ENCODE measurements at regions not wholly inside any gene's neighbourhood (a gene's known extent, or its start where the extent isn't known, plus 50 kb on each side); places are given as distances from the start of the nearest gene placed in this dataset.

- Histone ChIP-seq H3K36me3 (ENCODE audit: control insufficient read depth, insufficient read depth, low read length) (no peaks in the 10 kb centered on the region), H3K4me1 (ENCODE audit: control insufficient read depth, insufficient read depth, low read length, poor library complexity, severe bottlenecking) (no peaks in the 10 kb centered on the region), H3K27ac (ENCODE audit: low read depth, low read length, severe bottlenecking) (no peak overlapping the region), H3K9me3 (ENCODE audit: control insufficient read depth, low read length) (peaks cover 14% of the 10 kb centered on the region), H3K4me3 (ENCODE audit: extremely low read depth, insufficient read depth, low read length, poor library complexity, severe bottlenecking) (no peak overlapping the region)
- WGBS, 2 experiments (ENCODE audit: insufficient coverage in 2 of 2): 100% methylated on average over 1 of the region's 1 CpG; no CpG with 5 or more reads in 1 of the 2 experiments
Observed at GRCh38 chr17:52504081-52504480, 345.6 kb upstream of the CA10 start.

GRCh38 chr17:52495646-52496045, 337.1 kb upstream of the CA10 start:
- Histone ChIP-seq H3K9me3 (ENCODE audit: control insufficient read depth, low read length) (peaks cover 24% of the 10 kb centered on the region), H3K4me1 (ENCODE audit: control insufficient read depth, insufficient read depth, low read length, poor library complexity, severe bottlenecking) (no peaks in the 10 kb centered on the region), H3K4me3 (ENCODE audit: extremely low read depth, insufficient read depth, low read length, poor library complexity, severe bottlenecking) (no peak overlapping the region), H3K27ac (ENCODE audit: low read depth, low read length, severe bottlenecking) (no peak overlapping the region), H3K36me3 (ENCODE audit: control insufficient read depth, insufficient read depth, low read length) (no peaks in the 10 kb centered on the region)
- WGBS, 2 experiments (ENCODE audit: insufficient coverage in 2 of 2): 37 to 45% methylated on average over 3 to 5 of the region's 5 CpGs

- WGBS, 2 experiments (ENCODE audit: insufficient coverage in 2 of 2): 70 to 80% methylated on average over 1 of the region's 3 CpGs
- Histone ChIP-seq H3K4me3 (ENCODE audit: extremely low read depth, insufficient read depth, low read length, poor library complexity, severe bottlenecking) (no peak overlapping the region), H3K9me3 (ENCODE audit: control insufficient read depth, low read length) (no peaks in the 10 kb centered on the region), H3K4me1 (ENCODE audit: control insufficient read depth, insufficient read depth, low read length, poor library complexity, severe bottlenecking) (no peaks in the 10 kb centered on the region), H3K27ac (ENCODE audit: low read depth, low read length, severe bottlenecking) (no peak overlapping the region), H3K36me3 (ENCODE audit: control insufficient read depth, insufficient read depth, low read length) (no peaks in the 10 kb centered on the region)
Observed at GRCh38 chr17:52482271-52482670, 323.8 kb upstream of the CA10 start.

GRCh38 chr17:52477824-52478699, 319.5 kb upstream of the CA10 start:
- no peak overlapping the region for H3K4me3 ChIP-seq (ENCODE audit: extremely low read depth, insufficient read depth, low read length, poor library complexity, severe bottlenecking)

GRCh38 chr17:52476638-52477313, 318.3 kb upstream of the CA10 start:
- Histone ChIP-seq H3K4me1 (ENCODE audit: control insufficient read depth, insufficient read depth, low read length, poor library complexity, severe bottlenecking) (no peaks in the 10 kb centered on the region), H3K4me3 (ENCODE audit: extremely low read depth, insufficient read depth, low read length, poor library complexity, severe bottlenecking) (no peak overlapping the region), H3K27ac (ENCODE audit: low read depth, low read length, severe bottlenecking) (no peak overlapping the region), H3K36me3 (ENCODE audit: control insufficient read depth, insufficient read depth, low read length) (no peaks in the 10 kb centered on the region), H3K9me3 (ENCODE audit: control insufficient read depth, low read length) (peaks cover 5% of the 10 kb centered on the region)
- 69 to 71% methylated on average over 1 to 2 of the region's 2 CpGs for WGBS, 2 experiments (ENCODE audit: insufficient coverage in 2 of 2)

More at GRCh38 chr17:52477824-52478699, 319.5 kb upstream of the CA10 start:
- no peaks in the 10 kb centered on the region for H3K4me1 ChIP-seq (ENCODE audit: control insufficient read depth, insufficient read depth, low read length, poor library complexity, severe bottlenecking)
- no peaks in the 10 kb centered on the region for H3K36me3 ChIP-seq (ENCODE audit: control insufficient read depth, insufficient read depth, low read length)
- H3K27ac ChIP-seq (ENCODE audit: low read depth, low read length, severe bottlenecking): no peak overlapping the region
- 82 to 84% methylated on average over 5 of the region's 9 CpGs for WGBS, 2 experiments (ENCODE audit: insufficient coverage in 2 of 2)
- peaks cover 1% of the 10 kb centered on the region for H3K9me3 ChIP-seq (ENCODE audit: control insufficient read depth, low read length)

GRCh38 chr17:52470553-52470952, 312.0 kb upstream of the CA10 start:
- no peaks in the 10 kb centered on the region for H3K36me3 ChIP-seq (ENCODE audit: control insufficient read depth, insufficient read depth, low read length)
- no peak overlapping the region for H3K4me3 ChIP-seq (ENCODE audit: extremely low read depth, insufficient read depth, low read length, poor library complexity, severe bottlenecking)
- H3K27ac ChIP-seq (ENCODE audit: low read depth, low read length, severe bottlenecking): no peak overlapping the region
- peaks cover 8% of the 10 kb centered on the region for H3K9me3 ChIP-seq (ENCODE audit: control insufficient read depth, low read length)
- H3K4me1 ChIP-seq (ENCODE audit: control insufficient read depth, insufficient read depth, low read length, poor library complexity, severe bottlenecking): no peaks in the 10 kb centered on the region
- no CpG with 5 or more reads among the region's 2 CpGs for WGBS, 2 experiments (ENCODE audit: insufficient coverage in 2 of 2)

- H3K36me3 ChIP-seq (ENCODE audit: control insufficient read depth, insufficient read depth, low read length): no peaks in the 10 kb centered on the region
- no peak overlapping the region for H3K4me3 ChIP-seq (ENCODE audit: extremely low read depth, insufficient read depth, low read length, poor library complexity, severe bottlenecking)
- WGBS, 2 experiments (ENCODE audit: insufficient coverage in 2 of 2): 65 to 69% methylated on average over 3 of the region's 3 CpGs
- H3K4me1 ChIP-seq (ENCODE audit: control insufficient read depth, insufficient read depth, low read length, poor library complexity, severe bottlenecking): no peaks in the 10 kb centered on the region
- peaks cover 6% of the 10 kb centered on the region for H3K9me3 ChIP-seq (ENCODE audit: control insufficient read depth, low read length)
- no peak overlapping the region for H3K27ac ChIP-seq (ENCODE audit: low read depth, low read length, severe bottlenecking)
Observed at GRCh38 chr17:52465407-52465806, 306.9 kb upstream of the CA10 start.

- Histone ChIP-seq H3K9me3 (ENCODE audit: control insufficient read depth, low read length) (peaks cover under 1% of the 10 kb centered on the region), H3K27ac (ENCODE audit: low read depth, low read length, severe bottlenecking) (no peak overlapping the region), H3K4me1 (ENCODE audit: control insufficient read depth, insufficient read depth, low read length, poor library complexity, severe bottlenecking) (no peaks in the 10 kb centered on the region), H3K36me3 (ENCODE audit: control insufficient read depth, insufficient read depth, low read length) (no peaks in the 10 kb centered on the region), H3K4me3 (ENCODE audit: extremely low read depth, insufficient read depth, low read length, poor library complexity, severe bottlenecking) (no peak overlapping the region)
Observed at GRCh38 chr17:52451294-52451861, 292.9 kb upstream of the CA10 start.

GRCh38 chr17:52442350-52442749, 283.8 kb upstream of the CA10 start:
- 80% methylated on average over 1 of the region's 2 CpGs; no CpG with 5 or more reads in 1 of the 2 experiments for WGBS, 2 experiments (ENCODE audit: insufficient coverage in 2 of 2)
- no peaks in the 10 kb centered on the region for H3K4me1 ChIP-seq (ENCODE audit: control insufficient read depth, insufficient read depth, low read length, poor library complexity, severe bottlenecking)
- no peak overlapping the region for H3K4me3 ChIP-seq (ENCODE audit: extremely low read depth, insufficient read depth, low read length, poor library complexity, severe bottlenecking)
- H3K9me3 ChIP-seq (ENCODE audit: control insufficient read depth, low read length): peaks cover 3% of the 10 kb centered on the region
- no peak overlapping the region for H3K27ac ChIP-seq (ENCODE audit: low read depth, low read length, severe bottlenecking)
- H3K36me3 ChIP-seq (ENCODE audit: control insufficient read depth, insufficient read depth, low read length): no peaks in the 10 kb centered on the region

GRCh38 chr17:52420555-52421078, 262.1 kb upstream of the CA10 start:
- Histone ChIP-seq H3K36me3 (ENCODE audit: control insufficient read depth, insufficient read depth, low read length) (no peaks in the 10 kb centered on the region), H3K9me3 (ENCODE audit: control insufficient read depth, low read length) (peaks cover 7% of the 10 kb centered on the region), H3K27ac (ENCODE audit: low read depth, low read length, severe bottlenecking) (no peak overlapping the region), H3K4me1 (ENCODE audit: control insufficient read depth, insufficient read depth, low read length, poor library complexity, severe bottlenecking) (no peaks in the 10 kb centered on the region), H3K4me3 (ENCODE audit: extremely low read depth, insufficient read depth, low read length, poor library complexity, severe bottlenecking) (no peak overlapping the region)
- 61 to 68% methylated on average over 2 of the region's 2 CpGs for WGBS, 2 experiments (ENCODE audit: insufficient coverage in 2 of 2)
